NCI-H526 treated with DMSO at 0.1 percent for 48 hours (cell line): ENCODE measurements at regions not wholly inside any gene's neighbourhood (a gene's known extent, or its start where the extent isn't known, plus 50 kb on each side); places are given as distances from the start of the nearest gene placed in this dataset.

ENCODE experiments used
- DNase-seq: peaks from one replicate; lab custom pipeline; 2025; lab: John Stamatoyannopoulos, UW

DNA sequence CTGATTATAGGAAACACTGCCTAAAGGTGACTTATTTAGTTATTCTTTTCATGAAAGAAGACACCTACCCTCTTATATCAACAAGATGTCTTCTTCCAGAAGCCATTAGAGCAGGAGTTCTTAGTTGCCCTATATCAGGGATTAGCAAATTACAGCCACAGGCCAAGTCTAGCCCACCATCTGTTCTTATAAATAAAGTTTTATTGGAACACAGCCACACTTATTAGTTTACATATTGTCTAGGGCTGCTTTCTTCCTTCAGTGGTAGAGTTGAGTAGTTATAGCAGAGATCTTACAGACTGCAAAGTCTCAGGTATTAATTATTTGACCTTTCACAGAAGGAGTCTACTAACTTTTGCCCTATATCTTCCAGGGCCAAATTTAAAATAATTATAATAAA is 157.2 kb upstream of the NOCT start:
- DNase-seq = no peak

GRCh38 chr4:138857416-138857815 is 158.2 kb upstream of the NOCT start:
- no peak for DNase-seq

- DNase-seq = no peak
These were observed 162.9 kb upstream of the NOCT start for GRCh38 chr4:138852681-138853080.

GRCh38 chr4:138851391-138852335 is 163.9 kb upstream of the NOCT start:
- no peak for DNase-seq

DNA sequence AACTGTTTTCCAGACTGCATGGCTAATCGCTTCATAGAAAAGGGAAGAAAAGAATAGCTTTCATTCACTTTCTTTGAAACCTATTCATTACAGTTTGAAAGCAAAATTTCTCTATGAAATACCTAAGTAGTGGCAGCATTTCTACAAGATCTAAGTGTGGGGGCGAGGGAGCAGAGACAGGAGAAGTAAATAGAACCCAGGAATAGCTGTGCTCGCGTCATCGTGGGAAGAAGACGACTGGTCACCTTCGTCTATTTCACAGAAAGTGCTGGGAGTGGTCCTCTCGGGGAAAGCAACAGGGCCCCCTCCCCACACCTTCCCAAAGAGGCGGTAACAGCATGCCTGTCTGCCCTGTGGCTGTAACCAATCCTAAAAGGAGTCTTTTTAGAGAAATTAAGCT is 169.9 kb upstream of the NOCT start:
- DNase-seq = no peak

- no peak for DNase-seq
These were observed 170.5 kb upstream of the NOCT start for GRCh38 chr4:138845054-138845453.

DNA sequence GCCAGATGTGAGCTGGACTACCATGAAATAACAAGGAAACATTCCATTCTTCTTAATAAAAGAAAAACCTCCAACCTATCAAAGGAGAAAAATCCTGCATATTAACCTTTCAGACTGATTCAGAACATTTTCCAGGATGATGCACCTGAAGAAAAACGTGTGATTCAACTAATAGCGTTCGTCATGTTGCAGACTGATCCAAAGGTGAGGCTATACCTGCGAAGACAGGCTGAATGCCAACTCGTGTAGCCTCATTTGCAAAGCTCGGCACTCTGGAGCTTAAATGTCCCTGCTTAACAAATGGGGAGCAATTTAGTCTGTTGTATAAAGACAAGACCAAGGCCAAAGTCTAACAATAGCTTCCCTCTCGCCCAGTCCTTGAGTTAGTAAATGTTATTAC is 172.0 kb upstream of the NOCT start:
- no peak for DNase-seq

DNA sequence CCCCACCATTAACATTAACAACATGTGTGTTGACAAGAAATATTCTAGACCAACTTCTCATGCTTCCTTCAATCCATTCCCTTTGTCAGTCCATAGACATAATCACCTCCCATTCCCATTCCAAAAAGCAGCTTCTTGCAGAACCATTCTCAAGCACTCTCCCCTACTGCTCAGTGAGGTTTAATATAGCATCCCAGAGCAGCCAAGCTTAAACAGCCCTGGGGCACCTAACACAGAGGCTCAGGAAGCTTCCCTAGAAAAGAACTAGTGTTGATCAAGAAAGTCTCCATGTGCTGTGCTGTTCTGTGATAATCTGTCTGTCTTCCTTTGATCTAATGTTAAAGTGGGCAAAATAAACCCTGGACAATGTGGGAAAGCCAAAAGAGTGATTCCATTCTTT is 174.2 kb upstream of the NOCT start:
- no peak for DNase-seq

DNA sequence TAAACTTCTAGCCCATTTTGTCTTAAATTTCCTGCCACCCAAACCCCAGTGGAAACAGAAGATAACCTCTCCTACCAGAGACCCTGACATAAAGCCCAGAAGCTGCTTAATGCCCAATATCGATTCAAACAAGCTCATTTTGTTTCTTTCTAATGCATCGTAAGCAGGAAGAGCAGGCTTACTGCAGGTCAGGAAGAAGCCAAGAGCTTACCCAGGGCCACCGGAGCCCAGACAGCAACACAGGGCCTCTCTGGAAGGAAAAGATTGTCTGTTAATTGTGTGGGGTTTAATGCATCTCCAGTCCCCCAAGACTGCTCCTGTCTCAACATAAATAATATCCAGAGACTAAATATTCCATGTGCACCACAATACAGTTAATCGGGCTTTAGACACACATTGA is 177.3 kb upstream of the NOCT start:
- no peak for DNase-seq

- DNase-seq = no peak
These were observed 179.6 kb upstream of the NOCT start for GRCh38 chr4:138835832-138836533.

DNA sequence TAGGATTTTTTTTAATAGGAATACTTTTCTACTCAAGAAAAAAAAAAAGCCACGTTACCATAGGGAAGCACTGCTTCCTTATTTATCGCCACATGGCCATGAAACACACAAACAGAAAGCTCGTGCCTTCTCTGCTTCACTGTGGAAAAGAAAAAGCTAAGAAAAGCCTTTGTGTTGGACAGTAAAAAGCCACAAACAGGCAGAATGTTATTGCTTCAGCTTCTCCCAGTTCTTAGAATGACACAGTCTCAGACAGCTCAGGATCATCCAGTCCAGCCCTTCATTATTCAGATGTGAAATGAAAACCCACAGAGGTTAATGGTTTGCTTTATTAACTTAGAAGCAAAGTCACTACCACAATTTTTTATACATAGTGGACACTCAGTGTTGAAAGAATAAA is 181.6 kb upstream of the NOCT start:
- no peak for DNase-seq

- no peak for DNase-seq
These were observed 183.0 kb upstream of the NOCT start for GRCh38 chr4:138832563-138832962.

DNA sequence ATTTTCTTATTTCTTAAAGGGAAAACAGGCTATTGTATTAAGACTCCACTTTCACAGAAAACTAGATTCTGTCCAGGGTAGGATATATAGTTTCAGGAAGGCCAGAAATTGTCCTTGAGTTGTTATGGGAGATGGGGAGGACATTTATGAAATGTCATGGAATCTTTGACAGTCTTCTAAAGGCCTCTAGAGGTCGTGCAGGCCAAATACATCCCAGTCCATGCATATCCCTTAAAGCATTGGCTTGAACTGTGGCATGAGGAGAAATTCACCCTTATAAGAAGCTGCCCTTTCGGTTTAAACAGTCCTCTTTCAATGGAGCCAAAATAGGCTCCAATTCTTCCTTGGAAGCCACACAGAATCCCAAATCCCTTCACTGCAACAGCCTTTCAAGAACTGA is 183.6 kb upstream of the NOCT start:
- DNase-seq = no peak

DNA sequence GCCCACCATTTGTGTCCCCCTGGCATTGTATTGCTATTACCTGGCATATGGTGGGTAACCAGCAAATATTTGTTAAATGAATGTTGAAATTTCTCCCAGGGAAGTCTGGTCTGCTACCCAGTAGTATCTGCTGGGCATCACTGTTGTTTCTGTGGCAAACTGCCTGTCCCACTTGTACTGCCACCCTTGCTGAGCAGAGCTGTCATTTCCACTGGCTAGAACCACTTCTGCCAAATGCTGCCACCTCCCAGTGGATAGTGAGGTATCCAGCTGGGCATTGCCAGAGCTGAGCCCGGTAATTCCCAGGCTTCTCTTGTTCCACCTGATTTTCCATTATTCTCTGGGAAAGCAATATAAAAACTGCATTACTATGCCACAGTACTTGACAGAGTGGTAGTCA is 186.7 kb upstream of the NOCT start:
- no peak for DNase-seq

DNA sequence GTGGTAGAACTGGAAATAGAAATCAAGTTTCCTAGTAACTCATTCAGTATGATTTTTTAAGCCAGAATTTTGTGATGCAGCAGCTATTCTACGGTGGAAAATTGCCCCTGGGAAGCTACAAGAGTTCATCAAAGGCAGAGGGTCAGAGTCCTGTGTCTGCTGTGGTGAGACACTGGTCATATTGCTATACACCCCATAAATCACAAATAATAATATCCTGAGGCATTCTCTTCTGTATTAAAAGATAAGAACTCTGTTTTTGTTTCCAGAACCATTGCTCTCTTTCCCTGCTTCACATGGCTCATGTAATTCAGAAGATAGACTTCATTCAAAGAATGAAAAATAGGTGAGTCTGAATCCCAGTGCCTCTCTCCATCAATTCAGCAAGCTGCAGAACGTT is 188.8 kb upstream of the NOCT start:
- no peak for DNase-seq

DNA sequence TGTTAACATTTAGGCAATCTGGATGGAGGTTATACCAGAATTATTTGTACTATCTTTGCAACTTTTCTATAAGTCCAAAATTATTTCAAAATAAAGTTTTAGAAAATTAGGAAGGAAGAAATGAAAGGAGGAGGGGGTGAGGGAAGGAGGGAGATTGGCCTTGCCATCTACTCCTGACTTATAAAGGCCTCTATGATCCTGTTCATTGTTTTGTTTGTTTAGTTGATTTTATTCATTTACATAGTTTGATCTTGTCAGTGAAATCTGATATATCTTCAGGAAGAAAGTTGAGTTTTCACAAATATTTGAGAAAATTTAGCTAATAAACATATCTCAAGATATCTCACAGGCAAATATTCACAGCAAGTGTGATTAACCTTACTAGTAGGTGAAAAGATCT is 189.3 kb upstream of the NOCT start:
- DNase-seq = no peak

GRCh38 chr4:138821331-138821730 is 194.2 kb upstream of the NOCT start:
- DNase-seq = no peak

GRCh38 chr4:138816875-138817274 is 198.7 kb upstream of the NOCT start:
- no peak for DNase-seq

DNA sequence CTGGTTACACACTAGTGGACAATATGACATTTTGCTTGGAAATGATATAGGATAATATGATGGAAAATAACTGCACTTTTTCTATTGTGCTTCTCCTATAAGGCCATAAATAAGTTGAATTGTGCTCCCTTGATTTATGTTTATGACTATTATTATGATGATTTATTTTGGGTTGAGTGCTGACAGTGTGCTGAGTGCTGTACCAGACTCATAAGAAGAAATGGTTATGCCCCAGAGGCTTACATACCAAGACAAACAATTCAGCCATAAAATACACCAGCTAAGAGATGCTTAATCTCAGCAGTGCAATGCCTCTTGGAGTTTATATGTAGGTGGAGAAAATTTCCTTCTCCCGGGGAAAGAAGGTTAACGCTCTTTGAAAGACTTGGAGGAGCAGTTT is 199.8 kb upstream of the NOCT start:
- no peak for DNase-seq

GRCh38 chr4:138805736-138806135 is 209.8 kb upstream of the NOCT start:
- DNase-seq = no peak

DNA sequence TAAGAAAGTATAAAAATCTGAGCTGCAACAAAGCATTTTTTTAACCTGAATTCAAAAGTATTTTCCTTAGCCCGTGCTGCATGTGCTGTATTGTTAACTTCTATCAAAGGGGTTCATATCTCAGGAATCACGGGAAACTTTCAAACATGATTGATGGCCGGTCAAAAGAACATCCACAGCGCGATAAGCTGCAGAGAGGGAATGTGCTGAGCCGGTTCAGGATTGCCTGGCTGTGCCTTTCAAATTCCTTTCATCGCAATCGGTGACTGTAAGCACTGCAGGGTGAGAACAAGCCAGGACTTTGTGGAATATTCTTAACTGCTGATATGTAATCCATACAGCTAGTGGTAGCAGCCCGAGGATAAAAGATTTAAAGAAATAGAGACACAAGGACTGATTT is 210.9 kb upstream of the NOCT start:
- no peak for DNase-seq

DNA sequence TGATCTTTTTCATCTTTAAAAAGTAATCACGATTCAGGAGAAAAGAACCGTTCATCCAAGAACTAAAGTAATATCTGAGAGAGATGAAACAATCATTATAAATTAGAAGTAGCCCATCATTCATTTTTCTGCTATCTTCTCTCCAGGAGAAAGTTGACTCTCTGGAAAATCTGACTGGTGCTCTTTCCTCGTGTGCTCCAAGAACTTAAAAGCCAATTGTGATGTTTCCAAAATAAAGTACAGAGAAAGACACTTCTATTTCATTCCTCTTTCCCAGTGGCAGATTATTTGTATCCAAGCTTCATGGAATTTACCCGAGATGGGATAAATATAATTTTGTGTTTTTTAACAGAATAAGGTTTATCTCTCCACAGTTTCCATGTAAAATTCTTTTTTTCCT is 212.5 kb upstream of the NOCT start:
- DNase-seq = no peak

GRCh38 chr4:138802499-138802898 is 213.1 kb upstream of the NOCT start:
- no peak for DNase-seq

DNA sequence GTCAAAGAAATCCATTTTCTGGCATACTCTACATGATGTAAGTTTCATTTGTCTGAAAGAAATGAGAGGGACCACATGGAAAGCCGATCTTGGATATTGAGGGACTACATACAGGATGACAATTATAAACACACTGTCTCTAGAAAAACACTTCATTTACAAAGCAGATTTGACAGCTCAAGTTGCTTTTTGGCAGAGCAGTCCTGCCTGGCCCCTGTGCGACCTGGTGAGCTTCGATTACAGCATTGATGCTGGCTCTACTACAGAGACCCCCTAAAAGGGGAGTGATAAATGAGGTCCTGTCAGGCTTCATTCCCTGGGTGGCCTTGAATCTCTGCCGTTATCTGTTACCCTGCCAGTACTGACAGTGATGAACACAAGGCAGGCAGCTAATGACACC is 215.2 kb upstream of the NOCT start:
- no peak for DNase-seq
